T-helper 1 cell (primary cell): ENCODE measurements at regions not wholly inside any gene's neighbourhood (a gene's known extent, or its start where the extent isn't known, plus 50 kb on each side); places are given as distances from the start of the nearest gene placed in this dataset.

Experiments
- DNase-seq, 5 donors: peaks; one replicate each; pipeline ENCODE4 v3.0.0-alpha.2; 2012 to 2020

GRCh38 chr4:128524311-128524710 is 236.7 kb upstream of the PGRMC2 start:
- no peak for DNase-seq

DNA sequence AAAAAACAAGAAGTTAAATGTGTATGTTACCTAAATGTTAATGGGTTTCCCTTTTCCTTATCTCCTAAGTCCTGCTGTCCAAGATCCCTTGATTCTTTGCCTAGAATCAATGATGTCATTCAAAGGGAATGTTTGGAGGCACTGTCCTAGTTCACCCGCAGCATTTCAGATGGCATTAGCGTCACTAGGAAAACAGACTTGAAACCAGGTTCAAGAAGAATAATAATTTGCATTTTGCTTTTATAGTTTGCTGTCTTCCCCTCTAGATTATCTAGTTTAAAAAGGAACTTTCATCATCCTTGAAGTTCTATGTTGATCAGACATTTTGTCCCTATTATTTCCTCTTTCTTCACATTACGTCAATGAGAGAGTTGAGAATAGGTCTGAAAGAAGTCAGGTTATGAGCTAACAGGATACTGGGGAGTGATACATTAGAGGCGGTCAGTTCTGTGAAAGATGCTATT is 234.1 kb upstream of the PGRMC2 start:
- DNase-seq, result no peak

- no peak for DNase-seq
Measured at GRCh38 chr4:128521156-128521555, 233.5 kb upstream of the PGRMC2 start.

- DNase-seq, result no peak
Measured at GRCh38 chr4:128519163-128519830, 231.7 kb upstream of the PGRMC2 start.

GRCh38 chr4:128517739-128518510 is 230.3 kb upstream of the PGRMC2 start:
- DNase-seq, result no peak

GRCh38 chr4:128517096-128517738 is 229.6 kb upstream of the PGRMC2 start:
- DNase-seq, result no peak

GRCh38 chr4:128516301-128516969 is 228.8 kb upstream of the PGRMC2 start:
- no peak for DNase-seq

GRCh38 chr4:128513664-128514484 is 226.3 kb upstream of the PGRMC2 start:
- DNase-seq, result peak in 1 of 5 donors; percentile 57

DNA sequence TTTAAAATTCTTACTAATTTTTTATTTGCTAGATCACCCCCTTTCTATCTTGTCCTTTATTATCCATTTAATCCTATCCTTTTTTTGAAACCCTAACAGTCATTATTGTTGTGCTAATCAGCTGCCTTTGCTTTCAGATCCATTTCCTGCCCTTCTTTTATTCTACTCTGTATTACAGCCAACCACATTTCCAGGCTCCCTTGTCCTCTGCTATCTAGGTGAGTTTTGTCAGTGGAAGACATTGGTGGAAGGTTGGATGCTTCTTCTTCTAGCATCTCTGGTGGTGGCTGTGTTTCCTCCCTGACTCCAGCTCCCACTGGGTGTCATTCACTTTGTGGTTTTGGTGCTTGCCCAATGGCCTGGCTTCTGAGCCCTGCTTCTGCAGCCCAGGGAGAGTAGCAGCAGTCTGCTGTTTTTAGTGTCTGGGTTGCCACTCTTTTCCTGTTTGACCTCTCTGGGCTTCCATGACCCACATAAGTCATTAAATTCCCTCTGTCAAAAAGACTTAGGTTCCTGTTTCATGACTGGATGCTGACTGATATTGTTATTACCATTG is 225.2 kb upstream of the PGRMC2 start:
- DNase-seq, result no peak

DNA sequence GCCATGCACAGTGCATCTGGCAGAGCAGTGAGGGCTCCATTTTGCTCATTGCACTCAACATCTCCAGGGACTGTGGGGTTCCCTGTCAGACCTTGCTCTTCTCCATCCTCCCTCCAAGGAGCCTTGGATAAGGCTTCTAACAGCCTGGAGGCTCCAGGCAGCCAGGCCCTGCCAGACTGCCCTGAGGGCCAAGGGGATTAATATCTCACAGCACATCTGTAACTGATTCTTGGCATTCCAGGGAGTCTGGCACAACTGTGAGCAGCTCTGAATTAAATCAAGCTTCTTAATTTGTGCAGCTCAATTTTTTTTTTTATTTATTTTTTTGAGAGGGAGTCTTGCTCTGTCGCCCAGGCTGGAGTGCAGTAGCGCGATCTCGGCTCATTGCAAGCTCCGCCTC is 224.5 kb upstream of the PGRMC2 start:
- DNase-seq, result no peak

DNA sequence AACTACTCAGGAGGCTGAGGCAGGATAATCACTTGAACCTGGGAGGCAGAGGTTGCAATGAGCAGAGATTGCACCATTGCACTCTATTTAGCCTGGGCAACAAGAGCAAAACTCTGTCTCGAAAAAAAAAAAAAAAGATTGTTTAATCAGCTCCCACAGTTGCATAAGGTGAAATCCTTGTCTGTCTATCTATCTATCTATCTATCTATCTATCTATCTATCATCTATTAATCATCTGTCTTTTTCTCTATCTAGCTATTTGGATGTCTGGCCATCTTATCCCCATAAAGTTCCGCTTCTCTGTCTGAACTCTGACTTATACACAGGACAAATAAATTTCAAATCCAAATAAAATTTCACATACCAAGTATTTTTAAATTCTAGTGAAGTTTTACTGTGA is 223.2 kb upstream of the PGRMC2 start:
- DNase-seq, result no peak

- no peak for DNase-seq
Measured at GRCh38 chr4:128502818-128503527, 215.4 kb upstream of the PGRMC2 start.

DNA sequence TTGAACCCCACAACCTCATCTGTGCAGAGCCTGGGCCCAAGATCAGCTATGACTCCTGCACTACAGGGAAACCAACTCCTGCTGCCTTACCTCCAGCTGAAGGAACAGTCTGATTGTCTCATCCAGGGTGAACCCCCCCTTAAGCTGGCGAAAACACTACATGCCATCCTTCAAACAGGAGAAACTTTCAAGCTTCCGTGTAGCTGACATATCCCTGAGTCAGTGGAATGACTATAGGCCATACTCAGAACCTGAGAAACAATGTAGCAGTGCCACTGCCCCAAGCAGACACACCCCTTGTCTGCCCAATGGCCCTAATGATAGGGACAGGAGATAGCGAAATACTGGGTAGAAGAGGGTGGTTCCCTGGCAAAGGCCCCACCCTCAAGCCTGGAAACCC is 213.6 kb upstream of the PGRMC2 start:
- DNase-seq, result no peak

DNA sequence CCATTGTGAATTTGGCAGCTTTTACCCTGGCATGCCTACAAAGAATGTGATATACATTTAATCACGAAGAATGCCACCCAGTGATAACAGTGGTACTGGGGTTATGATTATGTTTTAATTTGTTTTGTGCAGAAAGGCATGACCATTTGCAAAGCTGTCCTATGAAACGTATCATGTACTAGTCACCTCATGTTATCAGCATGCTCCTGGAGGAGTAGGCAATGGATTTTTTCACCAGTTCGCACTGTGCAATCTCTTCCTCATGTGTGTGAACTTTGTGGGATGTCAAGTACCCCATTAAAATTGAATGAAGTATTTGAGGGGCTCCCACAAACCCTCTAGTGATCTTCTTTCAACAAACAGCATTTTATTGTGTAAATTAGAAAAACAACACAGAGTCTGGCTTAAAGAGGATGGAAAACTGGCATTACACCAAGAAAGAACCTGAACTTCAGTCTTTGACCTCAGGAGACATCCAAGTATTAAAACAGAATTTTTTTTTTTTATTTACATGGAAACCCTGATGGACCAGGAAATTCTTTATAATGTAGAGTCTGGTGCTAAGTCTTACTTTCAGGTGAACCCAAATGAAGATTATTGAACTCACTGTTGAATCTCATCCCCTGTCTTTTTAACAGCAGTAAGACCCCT is 200.6 kb upstream of the PGRMC2 start:
- DNase-seq, result no peak

DNA sequence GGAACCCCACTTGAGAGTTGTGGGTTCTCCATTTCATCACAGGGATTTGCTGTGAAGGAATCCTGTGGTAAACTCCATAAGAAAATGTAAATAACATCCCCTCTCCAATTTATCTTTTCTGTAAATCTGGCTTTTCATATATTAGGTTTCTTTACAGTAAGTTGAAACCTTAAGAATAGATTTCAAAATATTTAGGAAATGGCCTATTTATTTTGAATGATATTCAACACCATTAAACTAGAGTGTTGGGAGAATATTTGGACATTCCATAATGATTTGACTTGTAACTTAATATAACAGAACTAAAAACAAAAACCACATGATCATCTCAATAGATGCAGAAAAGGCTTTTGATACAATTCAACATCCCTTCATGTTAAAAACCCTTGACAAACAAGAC is 197.3 kb upstream of the PGRMC2 start:
- DNase-seq, result no peak

DNA sequence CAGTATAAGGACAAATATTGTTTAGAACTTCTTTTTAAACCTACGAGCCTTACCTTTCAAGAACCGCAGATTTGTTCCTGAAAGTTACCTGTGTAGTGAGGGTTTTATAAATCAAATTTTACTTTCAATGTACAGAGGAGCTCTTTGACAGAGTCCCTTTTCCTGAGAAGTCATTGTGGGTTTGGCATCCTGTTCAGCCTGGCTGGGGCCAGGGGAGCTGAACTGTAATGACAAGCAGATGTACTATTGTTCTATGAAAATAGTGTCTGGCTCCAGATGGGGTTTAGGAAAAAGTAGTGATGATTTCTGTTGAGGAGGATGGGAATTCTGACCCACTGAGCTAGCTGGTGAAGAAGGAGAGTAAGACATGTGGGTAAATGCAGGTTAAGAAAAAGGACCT is 196.2 kb upstream of the PGRMC2 start:
- no peak for DNase-seq

DNA sequence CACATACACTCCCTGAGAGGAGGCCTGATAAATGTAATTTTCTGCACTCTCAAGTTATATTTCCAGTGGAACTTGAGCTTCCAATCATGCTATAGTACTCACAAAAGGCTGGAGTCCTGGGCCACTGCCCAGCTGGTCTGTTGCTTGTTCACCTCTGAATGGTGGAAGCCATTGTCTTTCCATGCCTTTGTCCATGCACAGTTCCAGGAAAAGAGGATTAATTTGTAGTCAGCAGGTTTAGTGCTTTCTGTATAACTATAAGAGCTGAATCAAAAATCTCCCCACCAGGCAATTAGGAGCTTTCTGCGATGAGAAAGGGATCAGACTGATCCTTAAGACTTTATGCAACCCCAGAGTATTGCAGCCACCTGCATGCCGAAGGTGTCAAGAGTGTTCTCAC is 195.4 kb upstream of the PGRMC2 start:
- no peak for DNase-seq

DNA sequence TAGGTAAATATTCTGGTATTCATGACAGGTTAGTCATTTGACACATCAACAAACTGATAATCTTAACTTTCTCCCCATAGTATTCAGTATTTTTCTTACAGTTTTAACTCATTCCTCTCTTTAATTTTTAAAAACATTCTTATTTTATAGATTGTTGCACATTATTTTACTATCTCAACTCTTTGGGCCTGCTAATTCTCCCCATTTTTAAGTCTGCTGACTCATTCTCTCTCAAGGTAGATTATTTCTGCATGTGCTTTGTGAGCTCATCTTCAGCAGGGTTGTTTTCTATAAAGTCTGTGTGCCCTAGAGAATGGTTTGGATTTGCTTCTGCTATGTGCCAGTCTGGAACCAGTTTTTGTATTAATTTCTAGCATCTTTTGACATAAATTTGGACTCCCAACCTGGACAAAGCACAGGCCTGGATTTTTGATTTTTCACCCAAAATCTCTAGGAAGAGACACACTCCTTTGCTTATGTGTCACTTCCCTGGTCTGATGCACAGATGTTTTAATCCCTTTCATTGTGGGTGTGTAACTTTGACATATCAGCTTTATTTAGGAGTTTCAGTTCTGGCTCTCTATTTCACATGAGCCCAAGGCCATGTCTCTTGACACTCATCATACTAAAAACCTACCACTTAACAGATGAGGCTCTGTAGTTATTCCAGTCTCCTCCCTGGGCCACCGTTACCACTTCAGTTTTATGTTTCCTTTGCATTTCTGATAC is 194.3 kb upstream of the PGRMC2 start:
- DNase-seq, result no peak

DNA sequence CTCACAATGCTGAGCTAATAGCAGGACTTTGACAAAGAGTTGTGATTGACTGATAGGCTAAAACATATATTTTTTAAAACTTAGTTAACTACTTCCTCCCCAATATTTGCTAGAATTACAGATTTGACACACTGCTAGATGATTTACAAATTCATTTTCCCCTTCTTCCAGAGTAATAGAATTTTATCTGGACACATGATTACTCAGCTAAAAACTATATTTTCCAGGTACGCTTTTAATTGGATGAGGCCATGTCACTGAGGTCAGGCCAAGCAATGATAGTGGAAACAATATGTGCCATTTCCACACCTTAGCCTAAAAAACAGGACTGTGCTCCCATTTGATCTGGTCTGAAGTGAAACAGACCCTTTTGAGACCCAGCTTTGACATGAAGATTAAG is 193.3 kb upstream of the PGRMC2 start:
- DNase-seq, result no peak

DNA sequence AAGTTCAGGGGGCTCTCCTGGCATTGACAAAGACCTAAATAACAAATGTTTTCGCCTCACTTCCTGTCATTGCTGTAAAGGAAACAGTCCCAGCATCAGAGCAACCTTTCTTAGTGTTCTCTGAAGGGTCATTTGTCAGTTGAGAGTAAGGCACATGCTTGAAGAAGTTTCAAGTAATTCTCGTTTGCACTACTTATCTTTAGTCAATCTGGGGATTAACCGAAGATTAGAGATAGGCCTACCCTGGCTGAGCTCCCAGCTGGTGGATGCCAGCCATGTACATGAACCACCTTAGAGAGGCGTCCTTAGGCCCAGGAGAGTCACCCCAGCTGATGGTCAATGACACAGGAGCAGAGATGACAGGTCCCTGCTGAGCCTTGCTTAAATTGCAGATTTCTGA is 189.9 kb upstream of the PGRMC2 start:
- no peak for DNase-seq
